VCaP (cell line): ENCODE measurements at regions not wholly inside any gene's neighbourhood (a gene's known extent, or its start where the extent isn't known, plus 50 kb on each side); places are given as distances from the start of the nearest gene placed in this dataset.

Experiments
- H3K27ac ChIP-seq: fragments of 450-650 bp; 2 replicates; pipeline ENCODE4 v1.5.1; 2017
- TF ChIP-seq, protein P1 (sequence below): fragments of 450-650 bp; conservative IDR thresholded peaks from 2 replicates; pipeline ENCODE4 v1.5.1; 2017; ENCODE audit warnings: mild to moderate bottlenecking, moderate library complexity

DNA sequence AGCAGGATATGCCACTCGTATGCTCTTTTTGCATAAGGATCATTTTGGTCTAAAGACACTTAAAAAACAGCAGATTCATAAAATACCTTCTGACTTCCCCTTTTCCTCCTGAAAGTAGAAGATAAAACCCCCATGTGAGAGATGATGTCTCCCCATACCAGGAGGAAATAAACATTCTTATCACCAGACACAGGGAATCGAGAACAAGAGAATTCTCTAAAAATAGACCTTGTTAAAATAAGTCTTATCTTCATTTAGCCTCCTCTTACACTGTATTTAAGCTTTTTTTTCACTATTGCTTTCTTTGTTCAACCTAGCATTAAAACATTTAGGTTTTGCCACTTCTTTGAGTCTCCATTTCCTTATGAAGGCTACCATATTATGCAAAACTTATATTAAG, 709.3 kb downstream of the KCNT2 start:
- TF ChIP-seq, protein P1, sequence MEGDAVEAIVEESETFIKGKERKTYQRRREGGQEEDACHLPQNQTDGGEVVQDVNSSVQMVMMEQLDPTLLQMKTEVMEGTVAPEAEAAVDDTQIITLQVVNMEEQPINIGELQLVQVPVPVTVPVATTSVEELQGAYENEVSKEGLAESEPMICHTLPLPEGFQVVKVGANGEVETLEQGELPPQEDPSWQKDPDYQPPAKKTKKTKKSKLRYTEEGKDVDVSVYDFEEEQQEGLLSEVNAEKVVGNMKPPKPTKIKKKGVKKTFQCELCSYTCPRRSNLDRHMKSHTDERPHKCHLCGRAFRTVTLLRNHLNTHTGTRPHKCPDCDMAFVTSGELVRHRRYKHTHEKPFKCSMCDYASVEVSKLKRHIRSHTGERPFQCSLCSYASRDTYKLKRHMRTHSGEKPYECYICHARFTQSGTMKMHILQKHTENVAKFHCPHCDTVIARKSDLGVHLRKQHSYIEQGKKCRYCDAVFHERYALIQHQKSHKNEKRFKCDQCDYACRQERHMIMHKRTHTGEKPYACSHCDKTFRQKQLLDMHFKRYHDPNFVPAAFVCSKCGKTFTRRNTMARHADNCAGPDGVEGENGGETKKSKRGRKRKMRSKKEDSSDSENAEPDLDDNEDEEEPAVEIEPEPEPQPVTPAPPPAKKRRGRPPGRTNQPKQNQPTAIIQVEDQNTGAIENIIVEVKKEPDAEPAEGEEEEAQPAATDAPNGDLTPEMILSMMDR, result no peak

DNA sequence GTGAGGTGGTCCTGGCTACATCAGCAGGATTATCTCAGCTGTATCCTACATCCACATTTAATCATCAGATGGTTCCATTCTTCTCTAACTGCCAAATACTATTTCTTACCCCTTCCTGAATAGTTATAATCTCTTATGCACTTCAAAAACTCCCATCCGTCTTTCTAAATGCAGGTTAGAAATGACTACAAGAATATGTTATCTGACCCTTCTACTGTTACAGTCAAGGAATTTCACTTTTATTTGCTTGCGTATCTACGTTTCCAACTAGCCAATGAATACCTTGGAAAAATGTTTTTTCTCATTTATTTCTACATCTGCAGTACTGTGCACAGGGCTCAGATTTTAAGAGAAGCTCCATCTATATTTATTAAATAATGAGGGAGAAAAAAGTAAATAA, 709.9 kb downstream of the KCNT2 start:
- TF ChIP-seq, protein P1, result no peak
- no peak overlapping the region for H3K27ac ChIP-seq

More for the DNA sequence above, 709.3 kb downstream of the KCNT2 start:
- H3K27ac ChIP-seq, result no peak overlapping the region

DNA sequence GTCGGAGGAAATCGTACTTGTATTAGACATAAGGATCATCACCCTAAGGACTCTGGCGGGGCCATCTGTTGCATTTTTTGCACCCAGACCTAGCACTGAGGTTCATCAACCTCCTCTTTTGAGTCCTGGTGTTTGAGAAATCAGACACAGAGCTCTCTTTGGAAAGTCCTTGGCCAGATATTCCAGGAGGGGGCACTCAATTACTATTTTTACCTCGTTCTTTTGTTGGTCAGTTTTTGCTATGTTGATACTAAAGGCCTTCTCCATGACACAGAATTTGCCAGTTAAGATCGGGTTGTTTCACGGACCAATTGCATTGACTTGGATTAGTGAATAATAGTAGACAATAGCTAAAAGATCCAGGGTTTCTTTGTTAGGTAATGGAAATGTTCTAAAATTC, 711.2 kb downstream of the KCNT2 start:
- no peak overlapping the region for H3K27ac ChIP-seq
- TF ChIP-seq, protein P1, result peak; percentile 34; the same call in 1 of the 2 replicates

DNA sequence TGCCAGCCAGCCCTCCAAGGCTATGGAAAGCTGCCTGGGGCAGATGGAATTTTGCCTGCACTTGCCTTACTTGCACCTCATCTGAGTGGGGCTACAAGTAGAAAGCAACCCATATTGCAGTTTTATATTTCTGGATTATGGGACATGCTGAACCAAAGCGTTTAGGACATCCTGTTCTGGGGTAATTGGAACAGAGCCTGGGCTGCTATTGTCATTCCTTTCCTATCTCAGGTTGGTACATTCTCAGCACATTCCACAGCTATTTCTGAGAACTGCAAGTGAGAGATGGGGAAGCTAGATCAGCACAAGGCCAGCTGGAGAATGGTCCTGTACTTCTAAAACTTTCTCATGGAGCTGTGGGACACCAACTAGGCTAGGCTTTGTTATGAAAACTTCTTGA, 713.8 kb downstream of the KCNT2 start:
- no peak overlapping the region for H3K27ac ChIP-seq

DNA sequence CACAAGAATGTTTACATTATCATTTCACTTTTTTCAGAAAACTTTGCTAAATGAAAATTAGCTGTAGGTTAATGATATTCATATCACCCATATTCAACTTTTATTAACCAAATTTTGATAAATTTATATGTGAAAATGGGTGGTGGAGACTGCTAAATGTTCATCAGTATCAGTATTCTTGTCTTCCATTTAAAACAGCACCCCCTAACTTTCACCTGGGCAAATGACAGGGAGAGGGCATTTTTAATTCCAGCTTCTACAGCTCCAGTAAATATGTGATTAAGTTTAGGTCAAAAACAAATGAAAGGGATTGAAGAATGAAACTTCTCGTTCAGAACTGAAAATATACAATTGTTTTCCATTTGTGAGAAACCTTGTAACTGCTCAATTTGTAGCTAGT, 722.2 kb downstream of the KCNT2 start:
- no peak overlapping the region for H3K27ac ChIP-seq
- TF ChIP-seq, protein P1, result 0 out of 2 replicates have a peak, but pooled peaks have one; percentile 17

More for the DNA sequence above, 713.8 kb downstream of the KCNT2 start:
- TF ChIP-seq, protein P1, result no peak

DNA sequence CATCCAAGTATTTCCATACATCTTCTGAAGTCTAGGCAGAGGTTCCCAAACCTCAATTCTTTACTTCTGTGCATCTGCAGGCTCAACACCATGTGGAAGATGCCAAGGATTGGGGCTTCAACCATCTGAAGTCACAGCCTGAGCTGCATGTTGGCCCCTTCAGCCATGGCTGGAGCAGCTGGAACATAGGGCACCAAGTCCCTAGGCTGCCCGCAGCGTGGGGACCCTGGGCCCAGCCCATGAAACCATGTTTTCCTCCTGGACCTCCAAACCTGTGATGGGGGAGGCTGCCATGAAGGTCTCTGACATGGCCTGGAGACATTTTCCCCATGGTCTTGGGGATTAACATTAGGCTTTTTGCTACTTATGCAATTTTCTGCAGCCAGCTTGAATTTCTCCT, 729.8 kb downstream of the KCNT2 start:
- TF ChIP-seq, protein P1, result no peak
- no peak overlapping the region for H3K27ac ChIP-seq

DNA sequence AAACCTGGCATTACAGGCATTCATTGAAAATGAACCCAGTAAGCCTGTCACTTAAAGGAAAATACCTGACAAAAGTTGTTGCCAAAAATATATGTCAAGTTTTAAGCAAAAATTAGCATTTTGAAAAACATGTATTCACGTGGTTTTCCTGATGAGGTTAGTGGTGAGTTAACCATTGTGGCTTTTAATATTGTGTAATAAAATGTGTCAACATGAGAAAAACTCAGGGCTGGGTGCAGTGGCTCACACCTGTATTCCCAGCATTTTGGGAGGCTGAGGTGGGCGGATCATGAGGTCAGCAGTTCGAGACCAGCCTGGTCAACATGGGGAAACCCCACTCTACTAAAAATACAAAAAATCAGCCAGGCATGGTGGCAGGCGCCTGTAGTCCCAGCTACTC, 731.4 kb downstream of the KCNT2 start:
- H3K27ac ChIP-seq, result no peak overlapping the region
- TF ChIP-seq, protein P1, result no peak
